ENCODE measurements at regions not wholly inside any gene's neighbourhood (a gene's known extent, or its start where the extent isn't known, plus 50 kb on each side); places are given as distances from the start of the nearest gene placed in this dataset.

DNA sequence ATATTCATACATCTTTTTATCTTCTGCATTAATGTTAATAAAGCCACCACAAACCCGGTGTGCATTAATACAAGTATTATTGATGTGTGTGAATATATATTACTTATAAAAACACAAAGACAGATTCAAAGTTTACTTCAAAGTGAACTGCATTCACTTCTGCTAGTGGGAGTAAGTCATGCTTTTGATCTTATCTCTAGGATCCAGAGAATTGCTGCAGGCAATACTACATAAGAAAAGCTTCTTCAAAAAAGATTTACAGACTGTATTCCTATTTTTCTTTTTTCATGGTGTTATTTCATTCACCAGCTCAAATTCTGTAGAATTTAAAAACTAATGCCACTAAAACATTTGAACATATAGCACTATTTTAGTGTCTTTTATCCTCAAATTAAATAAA is 87.5 kb upstream of the CBLB start:
- TF ChIP-seq CTCF (IDR thresholded peaks at IDR 0.05; ENCODE audit: insufficient read depth, low read length) (no peak), POLR2AphosphoS5 (IDR thresholded peaks at IDR 0.05; ENCODE audit: low read depth) (no peak)

Data from HL-60 (cell line).